Peyer's patch (tissue), 4 donors: ENCODE measurements at regions not wholly inside any gene's neighbourhood (a gene's known extent, or its start where the extent isn't known, plus 50 kb on each side); places are given as distances from the start of the nearest gene placed in this dataset.
"Not testable (repeated sequence)": the region's sequence is repeated elsewhere in the genome, so short reads cannot be mapped to it uniquely, and the experiment has no call there.

Experiments used
- DNase-seq, 3 donors: peaks; one replicate each; pipeline ENCODE4 v3.0.0-alpha.2; 2017 to 2019
- H3K27ac ChIP-seq, 4 donors: fragments of 200-600 bp; sonication (generic); one replicate each; pipeline ENCODE4 v1.5.1; 2016 to 2019
- H3K27me3 ChIP-seq, 2 donors: fragments of 200-600 bp; sonication (generic); one replicate each; pipeline ENCODE4 v1.5.1; 2019
- H3K36me3 ChIP-seq, 3 donors: fragments of 200-600 bp; sonication (generic); one replicate each; pipeline ENCODE4 v1.5.1; 2016 to 2019
- H3K4me1 ChIP-seq, 4 donors: fragments of 200-600 bp; sonication (generic); one replicate each; pipeline ENCODE4 v1.5.1; 2016 to 2019
- H3K4me3 ChIP-seq, 4 donors: fragments of 200-600 bp; sonication (generic); 1 replicate in 3 of 4; 2 replicates in 1 of 4; pipeline ENCODE4 v1.5.1; 2016 to 2019; ENCODE audit warnings: mild to moderate bottlenecking in 1 of 4
- H3K9me3 ChIP-seq, 4 donors: fragments of 200-600 bp; sonication (generic); one replicate each; pipeline ENCODE4 v1.5.1; 2016 to 2019; ENCODE audit warnings: mild to moderate bottlenecking in 1 of 4
- CTCF ChIP-seq, 6 experiments: fragments of 450-650 bp in 4 of 6; fragments of 200-600 bp in 2 of 6; sonication (generic) in 1 of 6; IDR thresholded peaks; one replicate each; pipeline ENCODE4 v1.5.1; 2017 to 2019; ENCODE audit warnings: antibody characterized with exemption in 6 of 6, mild to moderate bottlenecking in 3 of 6, moderate library complexity in 1 of 6
- POLR2A ChIP-seq, 2 donors: fragments of 450-650 bp; IDR thresholded peaks; one replicate each; pipeline ENCODE4 v1.5.1; 2017; ENCODE audit warnings: antibody characterized with exemption in 2 of 2, mild to moderate bottlenecking in 2 of 2, moderate library complexity in 2 of 2

DNA sequence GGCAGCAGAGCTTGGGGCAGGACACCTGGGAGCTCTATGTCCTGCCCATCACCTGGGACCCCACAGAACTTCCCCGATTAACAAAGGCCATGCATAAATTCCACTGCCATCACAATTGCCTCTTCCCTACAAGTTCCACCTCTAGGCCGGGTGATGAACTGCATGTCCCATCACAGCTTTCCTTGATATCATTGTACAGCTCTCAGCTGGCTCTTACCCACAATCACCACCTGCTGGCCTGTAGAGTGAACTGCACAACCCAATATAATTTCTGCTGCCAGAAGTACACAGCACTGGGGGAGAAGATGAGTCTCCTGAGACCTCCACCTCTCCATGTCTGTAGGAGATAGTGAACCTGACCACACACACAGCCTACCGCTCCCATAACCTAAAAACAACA is 285.0 kb upstream of the AADAT start:
- peak in 1 of 3 donors; percentile 71 for DNase-seq
- no peaks in the 10 kb centered on the region for H3K27me3 ChIP-seq
- peak in 3 of 6 experiments; percentile 63 to 92 (median 67) for TF ChIP-seq CTCF (IDR thresholded peaks at IDR 0.05)
- no peak for TF ChIP-seq POLR2A (IDR thresholded peaks at IDR 0.05)
- H3K36me3 ChIP-seq, result no peaks in the 10 kb centered on the region
- no peaks in the 10 kb centered on the region for H3K4me1 ChIP-seq
- H3K9me3 ChIP-seq, result peaks cover 0 to 2% (median 0%) of the 10 kb centered on the region in 4 donors
- no peak overlapping the region for H3K27ac ChIP-seq
- H3K4me3 ChIP-seq, result no peak overlapping the region

GRCh38 chr4:170348945-170349344 is 259.2 kb upstream of the AADAT start:
- Histone ChIP-seq H3K9me3 (no peaks in the 10 kb centered on the region), H3K4me3 (no peak overlapping the region), H3K27me3 (no peaks in the 10 kb centered on the region), H3K36me3 (no peaks in the 10 kb centered on the region), H3K27ac (no peak overlapping the region), H3K4me1 (no peaks in the 10 kb centered on the region)
- TF ChIP-seq POLR2A (IDR thresholded peaks at IDR 0.05) (no peak), CTCF (IDR thresholded peaks at IDR 0.05) (no peak)
- DNase-seq, result no peak

GRCh38 chr4:170347191-170347590 is 257.4 kb upstream of the AADAT start:
- H3K27ac ChIP-seq, H3K4me3 ChIP-seq, H3K27me3 ChIP-seq, H3K36me3 ChIP-seq, DNase-seq, H3K9me3 ChIP-seq, H3K4me1 ChIP-seq: not testable (repeated sequence)

- DNase-seq, result no peak
- Histone ChIP-seq H3K27ac (no peak overlapping the region), H3K9me3 (no peaks in the 10 kb centered on the region), H3K36me3 (no peaks in the 10 kb centered on the region), H3K4me3 (no peak overlapping the region), H3K27me3 (no peaks in the 10 kb centered on the region), H3K4me1 (no peaks in the 10 kb centered on the region)
- no peak for TF ChIP-seq CTCF (IDR thresholded peaks at IDR 0.05)
- TF ChIP-seq POLR2A (IDR thresholded peaks at IDR 0.05), result no peak
Observed at GRCh38 chr4:170339522-170339921, 249.8 kb upstream of the AADAT start.

- TF ChIP-seq CTCF (IDR thresholded peaks at IDR 0.05), result no peak
- no peak for TF ChIP-seq POLR2A (IDR thresholded peaks at IDR 0.05)
- Histone ChIP-seq H3K36me3 (no peaks in the 10 kb centered on the region), H3K27ac (no peak overlapping the region), H3K4me3 (no peak overlapping the region), H3K4me1 (no peaks in the 10 kb centered on the region), H3K27me3 (no peaks in the 10 kb centered on the region), H3K9me3 (no peaks in the 10 kb centered on the region)
- no peak for DNase-seq
Observed at GRCh38 chr4:170336238-170336775, 246.6 kb upstream of the AADAT start.

- H3K27me3 ChIP-seq, result no peaks in the 10 kb centered on the region
- H3K4me3 ChIP-seq, result no peak overlapping the region
- H3K27ac ChIP-seq, result no peak overlapping the region
- no peak for DNase-seq
- H3K36me3 ChIP-seq, result no peaks in the 10 kb centered on the region
- H3K4me1 ChIP-seq, result no peaks in the 10 kb centered on the region
- H3K9me3 ChIP-seq, result no peaks in the 10 kb centered on the region
- TF ChIP-seq CTCF (IDR thresholded peaks at IDR 0.05) (no peak), POLR2A (IDR thresholded peaks at IDR 0.05) (no peak)
Observed at GRCh38 chr4:170325599-170325998, 235.8 kb upstream of the AADAT start.
